ENCODE measurements at regions not wholly inside any gene's neighbourhood (a gene's known extent, or its start where the extent isn't known, plus 50 kb on each side); places are given as distances from the start of the nearest gene placed in this dataset.

DNA sequence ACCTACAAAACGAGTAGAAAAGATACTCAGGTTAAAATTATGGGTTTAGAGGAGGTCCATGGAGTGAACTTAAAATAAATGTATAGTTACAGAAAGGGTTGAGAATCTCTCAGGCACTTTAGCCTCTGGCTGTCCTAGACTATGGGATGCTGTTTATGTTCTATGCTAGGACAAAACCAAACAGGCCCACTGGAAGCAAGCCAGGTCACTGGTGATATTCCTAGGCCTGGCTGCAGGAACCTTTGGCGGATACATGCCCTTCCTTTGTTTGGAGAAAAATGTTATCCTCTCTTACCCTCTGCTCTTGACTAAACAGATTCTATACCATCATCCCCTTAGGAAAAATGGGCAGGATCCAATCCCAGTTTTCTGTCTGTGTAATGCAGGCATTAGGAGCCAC, 90.7 kb upstream of the DUSP10 start:
- no peak for DNase-seq

DNA sequence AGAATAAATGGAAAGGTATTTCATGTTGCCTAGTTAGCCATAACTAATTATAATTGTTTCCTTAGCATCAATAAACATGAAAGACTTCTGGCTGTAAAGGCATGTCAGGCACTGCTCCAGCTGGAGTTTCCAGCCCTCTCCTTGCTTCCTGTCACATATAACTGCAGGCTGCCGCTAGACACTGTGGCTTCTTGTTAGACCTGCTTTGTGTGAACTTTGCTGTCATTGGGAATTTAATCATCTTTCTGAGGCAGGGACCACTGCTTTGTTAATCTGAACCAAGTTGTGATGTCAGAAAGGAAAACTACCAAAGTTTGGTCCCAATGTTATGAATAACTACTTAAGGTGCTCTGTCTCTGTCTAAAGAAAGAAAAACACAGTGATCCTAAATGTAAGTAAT, 90.3 kb upstream of the DUSP10 start:
- no peak for DNase-seq

DNA sequence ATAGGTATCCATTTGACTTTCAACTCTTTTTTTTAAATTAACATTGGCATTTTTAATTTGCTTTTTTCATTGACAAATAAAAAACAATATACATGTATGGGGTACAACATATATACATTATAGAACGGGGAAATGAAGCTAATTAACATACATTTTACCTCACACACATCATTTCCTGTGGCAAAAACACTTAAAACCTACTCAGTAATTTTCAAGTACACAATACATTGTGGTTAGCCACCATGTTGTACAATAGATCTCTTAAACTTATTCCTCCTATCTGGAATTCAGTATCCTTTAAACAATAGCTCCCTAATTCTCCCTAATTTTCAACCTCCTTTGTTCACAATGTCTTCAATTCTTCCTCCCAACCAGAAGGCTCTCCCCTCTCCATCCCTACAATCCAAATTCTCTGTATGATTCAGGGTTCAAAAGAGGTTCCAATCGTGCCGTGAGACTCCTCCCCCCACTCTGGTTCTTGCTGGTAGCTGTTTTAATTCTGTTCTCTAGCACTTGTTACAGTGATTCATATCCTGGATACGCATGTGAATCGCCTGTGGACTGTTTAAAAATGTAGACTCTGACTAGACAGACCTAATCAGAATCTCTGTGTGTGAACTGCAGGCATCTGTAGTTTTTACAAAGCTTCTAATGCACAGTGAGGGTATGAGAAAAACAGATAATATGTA, 87.6 kb upstream of the DUSP10 start:
- DNase-seq = no peak

DNA sequence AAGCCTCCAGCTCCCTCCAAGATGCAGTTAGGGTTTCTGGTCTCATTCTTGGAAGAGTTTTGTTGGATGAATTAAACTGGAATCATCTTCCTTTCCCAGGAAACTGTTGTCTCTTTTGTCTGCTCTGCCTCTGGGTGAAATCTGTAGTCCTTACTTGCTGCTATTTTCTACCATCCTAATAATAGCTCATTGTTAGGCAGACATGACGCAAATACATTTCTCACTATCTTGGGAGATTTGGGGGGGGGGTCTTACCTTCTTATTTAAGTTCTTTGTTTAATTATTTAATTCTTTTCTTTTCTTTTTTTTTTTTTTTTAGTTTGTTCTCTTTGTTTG, 85.4 kb upstream of the DUSP10 start:
- no peak for DNase-seq

DNA sequence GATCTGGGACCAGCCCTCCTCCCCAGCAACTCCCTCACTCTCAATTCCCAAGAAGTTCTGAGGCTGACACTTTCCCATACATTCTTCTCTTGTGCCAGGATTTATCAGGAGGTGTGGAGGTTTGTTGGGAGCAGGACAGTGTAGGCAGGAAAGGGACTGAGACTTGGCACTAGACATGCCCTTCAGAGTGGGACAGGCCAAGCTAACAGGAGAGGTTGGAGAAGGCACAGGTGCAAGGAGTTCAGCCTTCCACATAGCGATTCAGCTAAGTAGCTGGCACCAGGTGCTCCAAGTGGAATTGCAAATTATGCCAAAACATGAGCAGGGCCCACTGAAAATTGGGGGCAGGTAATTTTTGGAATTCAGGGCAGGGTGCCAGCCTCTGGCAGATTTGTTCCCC, 83.0 kb upstream of the DUSP10 start:
- no peak for DNase-seq

DNA sequence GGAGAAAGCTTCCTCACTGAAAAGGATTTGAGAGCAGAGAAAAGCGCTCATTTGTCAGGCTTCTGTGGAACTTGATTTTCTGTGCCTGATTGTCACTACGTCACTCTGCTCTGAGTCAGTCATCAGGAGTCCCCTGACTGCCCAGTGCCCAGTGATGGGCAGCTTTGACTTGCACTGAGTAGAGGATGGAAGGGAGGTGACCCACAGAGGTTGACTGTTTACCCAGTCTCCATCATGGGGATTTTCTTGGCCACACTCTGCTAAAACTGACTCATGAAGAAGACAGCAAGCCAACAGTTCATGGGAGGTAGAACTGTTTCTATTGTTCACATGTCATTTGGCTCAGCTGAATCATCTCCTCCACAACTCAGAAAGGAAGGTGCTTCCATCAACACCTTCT, 82.1 kb upstream of the DUSP10 start:
- no peak for DNase-seq

DNA sequence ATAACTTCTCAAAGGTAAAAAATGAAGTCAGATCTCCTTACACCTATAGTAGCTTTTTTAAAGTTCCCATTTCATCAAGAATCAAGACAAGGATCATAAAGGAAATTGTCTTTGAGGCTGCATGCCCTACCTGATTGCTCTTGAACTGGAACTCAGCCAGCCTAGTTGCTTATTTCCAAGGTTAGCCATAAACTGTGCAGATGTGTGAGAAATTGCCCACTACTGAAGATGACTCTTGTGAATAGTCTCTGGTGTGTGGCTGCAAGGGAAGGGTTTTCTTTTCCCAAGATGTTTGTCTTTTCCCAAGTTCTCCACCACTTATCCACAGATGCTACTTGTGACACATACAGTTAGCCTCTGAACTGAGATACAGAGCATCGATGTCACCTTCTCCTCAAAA, 81.7 kb upstream of the DUSP10 start:
- DNase-seq = no peak

DNA sequence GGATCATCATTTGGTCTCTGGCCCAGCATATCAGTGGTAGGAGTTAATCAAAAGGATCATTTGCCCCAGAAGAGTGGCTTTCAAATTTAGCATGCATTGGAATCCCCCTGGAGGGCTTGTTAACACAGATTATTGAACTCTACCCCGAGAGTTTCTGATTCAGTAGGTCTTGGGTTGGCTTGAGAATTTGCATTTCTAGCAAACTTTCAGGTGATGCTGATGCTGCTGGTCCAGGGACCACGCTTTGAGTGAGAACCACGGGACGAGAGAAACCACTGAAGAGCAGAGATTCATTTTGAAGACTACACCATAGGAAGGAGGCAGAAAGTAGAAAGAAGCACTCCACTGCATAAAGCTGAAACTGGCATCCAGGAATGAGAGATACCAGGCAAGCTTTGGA, 81.3 kb upstream of the DUSP10 start:
- no peak for DNase-seq

DNA sequence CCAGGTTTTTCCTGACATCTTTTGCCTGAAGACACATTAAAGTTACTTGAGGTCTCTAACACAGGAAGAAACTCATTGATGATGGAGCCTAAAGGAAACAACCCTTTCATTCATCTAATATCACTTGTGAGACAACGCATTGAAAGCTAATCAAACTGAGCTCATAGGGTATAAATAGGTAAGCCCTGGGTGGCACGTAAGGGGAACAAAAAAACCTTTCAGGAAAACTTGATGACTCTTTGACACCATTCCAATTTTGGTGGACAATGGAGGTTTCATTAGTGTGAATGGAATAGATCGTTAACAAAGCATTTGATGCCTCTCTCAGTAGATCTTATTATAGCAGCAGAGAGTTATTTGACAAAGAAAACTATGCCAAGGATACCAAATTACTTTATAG, 80.7 kb upstream of the DUSP10 start:
- DNase-seq = no peak

DNA sequence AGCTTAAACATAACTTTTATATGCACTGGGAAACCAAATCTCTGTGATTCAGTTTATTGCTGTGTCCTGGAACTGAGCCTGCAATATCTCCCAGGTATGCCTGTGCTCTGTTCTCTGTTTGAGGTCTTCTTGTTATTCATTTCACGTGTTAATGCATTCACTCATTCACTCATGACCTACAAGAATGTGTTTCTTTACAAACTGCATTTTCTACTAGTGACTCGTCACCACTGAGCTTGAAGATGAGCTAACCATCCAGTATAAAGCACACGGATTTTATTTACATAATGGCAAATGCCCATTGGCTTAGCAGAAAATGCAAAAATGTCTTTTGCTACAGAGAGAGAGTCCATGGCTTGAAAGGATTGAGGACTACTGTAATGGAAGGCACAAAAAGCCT, 75.0 kb upstream of the DUSP10 start:
- no peak for DNase-seq

DNA sequence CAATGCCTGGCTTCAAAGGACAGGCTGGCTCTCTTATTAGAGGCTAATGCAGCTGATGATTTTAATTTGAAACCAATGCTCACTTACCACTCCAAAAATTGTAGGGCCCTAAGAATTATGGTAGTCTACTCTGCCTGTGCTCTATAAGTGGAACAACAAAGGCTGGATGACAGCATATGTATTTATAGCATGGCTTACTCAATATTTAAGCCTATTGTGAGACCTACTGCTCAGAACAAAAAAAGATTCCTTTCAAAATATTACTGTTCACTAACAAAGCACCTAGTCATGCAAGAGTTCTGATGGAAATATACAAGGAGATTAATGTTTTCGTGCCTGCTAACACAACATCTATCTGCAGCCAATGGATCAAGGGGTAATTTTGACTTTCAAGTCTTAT, 73.8 kb upstream of the DUSP10 start:
- no peak for DNase-seq

DNA sequence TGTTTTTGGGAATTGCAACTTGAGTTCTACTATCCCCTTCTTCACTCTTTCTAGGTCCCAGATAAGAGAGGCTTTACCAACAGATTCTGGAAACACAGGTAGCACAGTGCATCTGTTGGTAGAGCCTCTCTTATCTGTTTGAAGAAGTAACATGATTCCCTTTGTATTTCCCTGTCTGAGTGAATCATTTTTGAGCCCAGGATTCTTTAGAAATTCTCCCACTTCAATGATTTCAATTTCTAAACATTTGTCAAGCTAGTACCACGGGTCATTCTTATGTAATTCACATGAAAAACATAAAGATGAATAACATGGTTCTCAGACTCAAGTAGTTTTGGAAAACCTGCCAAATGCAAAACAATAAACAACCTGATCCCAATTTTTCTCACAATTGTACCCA, 72.0 kb upstream of the DUSP10 start:
- DNase-seq = no peak

DNA sequence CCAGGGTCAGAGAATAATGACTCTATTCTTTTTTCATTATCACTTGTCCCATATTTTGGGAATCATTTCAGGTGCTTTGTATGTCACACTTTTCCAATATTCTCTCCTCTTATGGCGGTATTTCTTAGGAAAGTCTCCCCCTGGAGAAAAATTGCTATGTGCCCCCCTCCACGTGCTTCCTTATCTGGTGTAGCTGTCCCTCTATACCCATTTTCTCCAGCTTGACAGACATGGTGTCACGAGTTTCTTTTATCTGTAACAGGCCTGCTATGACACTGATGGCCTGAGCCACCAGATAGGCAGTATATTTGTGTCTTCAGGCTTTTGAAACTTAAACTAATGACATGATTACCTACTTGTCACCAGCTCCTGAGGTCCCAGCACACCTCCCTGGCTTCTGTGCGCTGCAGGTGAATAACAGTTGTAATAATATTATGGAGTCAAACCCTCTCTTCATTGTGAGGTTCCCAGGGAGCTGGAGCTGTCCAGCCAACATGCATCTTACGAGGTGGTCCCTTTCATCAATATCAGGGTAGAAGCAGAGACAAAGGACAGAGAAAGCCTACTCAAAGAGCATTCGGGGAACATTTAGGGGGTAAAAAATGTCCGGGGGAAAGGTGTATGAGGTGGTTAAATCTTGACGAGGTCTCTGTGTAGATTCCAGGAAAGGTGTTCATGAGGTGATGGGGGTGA, 71.2 kb upstream of the DUSP10 start:
- DNase-seq = no peak

DNA sequence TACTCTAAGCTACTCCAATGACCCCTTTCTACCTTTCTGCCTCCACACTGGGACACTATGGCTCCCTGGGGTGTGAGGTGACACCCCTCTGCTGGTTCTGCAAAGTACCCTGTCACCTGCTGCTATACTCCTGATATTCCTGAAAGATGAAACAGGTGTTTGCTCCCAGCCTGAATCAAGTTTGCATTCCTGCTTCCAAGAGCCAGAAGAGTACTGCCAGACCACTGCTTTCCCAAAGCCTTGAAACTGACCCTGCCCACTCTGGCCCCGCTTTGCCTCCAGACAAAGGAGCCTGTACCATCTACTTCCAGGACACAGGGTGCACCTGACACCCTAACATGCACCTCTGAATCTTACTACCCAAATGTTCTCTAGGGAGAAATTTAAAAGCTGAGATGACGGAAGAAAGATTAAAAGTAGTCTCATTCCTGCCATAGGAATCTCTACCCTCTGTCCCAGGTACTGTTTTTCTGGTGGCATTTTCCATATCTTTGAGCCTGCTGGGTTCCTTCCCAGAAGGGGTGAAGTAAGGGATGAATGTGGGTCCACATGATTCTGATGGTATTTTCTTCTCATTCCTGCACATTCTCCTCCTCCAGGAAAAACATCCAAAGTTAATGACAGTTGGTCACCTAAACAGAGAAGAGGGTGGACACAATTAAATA, 70.3 kb upstream of the DUSP10 start:
- DNase-seq = no peak

DNA sequence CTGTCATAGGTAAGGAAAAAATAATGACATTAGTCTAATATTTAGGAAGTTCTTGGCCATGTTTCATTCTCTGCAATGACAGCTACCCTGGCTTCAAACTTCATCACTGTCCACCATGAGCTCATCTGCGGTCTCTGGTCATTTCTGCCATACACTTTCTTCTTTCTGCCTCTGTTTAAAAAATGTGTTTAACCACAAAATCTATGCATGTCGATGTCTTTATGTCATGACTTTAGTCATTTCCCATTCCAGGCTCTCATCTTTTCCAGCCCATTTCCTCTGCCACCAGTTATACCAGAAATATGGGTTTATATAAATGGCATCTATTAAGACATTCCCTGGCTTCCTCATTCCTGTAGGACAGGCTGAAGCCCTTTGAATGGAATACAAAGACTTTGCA, 68.5 kb upstream of the DUSP10 start:
- DNase-seq = no peak

DNA sequence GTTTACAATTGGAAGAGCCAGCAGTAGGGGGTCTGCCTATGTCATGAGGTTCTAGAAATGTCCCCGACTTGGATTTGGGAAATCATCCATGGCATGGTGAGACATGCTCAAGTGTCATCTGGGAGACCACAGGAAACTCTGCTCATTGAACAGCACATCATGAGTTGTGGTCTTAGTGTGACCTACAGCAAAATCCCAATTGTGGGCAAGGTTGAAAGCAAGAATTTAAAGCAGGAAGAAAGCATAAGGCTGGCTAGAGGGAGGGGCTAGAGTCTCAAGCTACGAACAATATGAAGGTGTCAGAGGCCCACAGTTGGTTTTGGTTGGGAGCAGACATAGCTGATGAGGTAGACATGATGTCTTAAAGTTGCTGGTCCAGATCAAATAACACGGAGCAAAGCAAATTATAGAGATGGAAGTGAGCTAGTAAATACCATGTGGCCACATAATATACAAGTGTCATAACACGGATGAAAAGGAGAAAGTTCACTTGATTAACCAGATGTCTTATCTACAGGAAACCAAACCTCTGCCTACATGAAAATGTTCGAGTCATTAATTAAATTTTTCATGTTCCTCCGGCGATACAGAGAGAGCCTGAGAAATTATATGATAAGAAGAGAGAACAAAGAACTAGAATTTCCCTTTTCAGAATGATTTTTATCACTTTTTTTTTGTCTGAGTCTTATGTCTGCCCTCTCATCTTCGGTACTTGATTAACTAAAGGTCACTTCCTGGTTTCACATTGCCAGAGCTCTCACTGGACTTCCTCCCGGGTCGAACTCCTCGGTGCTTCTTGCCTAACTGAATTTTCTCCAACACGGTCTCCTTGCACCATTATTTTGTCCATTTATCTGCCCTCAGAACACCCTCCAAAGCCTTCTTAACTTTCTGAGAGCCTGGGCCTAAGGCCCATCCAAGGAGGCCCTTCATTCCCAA, 67.5 kb upstream of the DUSP10 start:
- no peak for DNase-seq

DNA sequence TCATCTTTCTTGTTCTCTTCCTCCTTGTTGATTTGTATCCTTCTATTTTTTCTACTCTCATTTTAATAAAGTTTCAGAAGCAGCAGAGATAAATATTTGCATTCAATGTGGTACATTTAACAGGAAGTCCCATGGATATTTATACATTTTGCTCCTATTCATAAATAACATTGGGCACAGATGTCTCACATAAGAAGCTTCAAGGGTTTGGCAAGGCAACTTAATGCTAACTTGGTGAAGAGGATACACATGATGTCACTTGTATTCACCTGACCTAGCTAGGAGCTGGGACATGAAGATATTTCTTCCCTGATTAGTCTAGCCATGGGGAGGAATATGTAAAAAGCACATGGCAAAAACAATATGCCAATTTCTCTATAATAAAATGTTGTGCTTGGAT, 65.1 kb upstream of the DUSP10 start:
- no peak for DNase-seq

DNA sequence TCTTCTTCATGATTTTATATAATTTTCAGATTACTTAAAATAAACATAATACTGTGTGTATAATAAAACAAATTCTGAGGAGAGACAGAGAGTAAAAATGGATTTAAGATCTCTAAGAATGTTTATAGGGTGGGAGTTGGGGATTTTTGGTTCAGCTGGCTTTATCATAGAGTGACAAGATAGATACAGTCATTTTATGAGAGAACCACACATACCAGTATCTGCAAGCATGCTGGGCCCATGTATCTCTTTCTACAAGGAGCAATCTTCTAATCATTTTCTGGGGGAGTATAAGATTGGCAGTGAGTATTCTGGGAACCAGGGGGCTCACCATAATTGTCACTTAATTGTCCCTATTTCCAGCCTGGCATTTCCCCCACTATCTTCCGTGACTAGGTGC, 64.3 kb upstream of the DUSP10 start:
- no peak for DNase-seq

DNA sequence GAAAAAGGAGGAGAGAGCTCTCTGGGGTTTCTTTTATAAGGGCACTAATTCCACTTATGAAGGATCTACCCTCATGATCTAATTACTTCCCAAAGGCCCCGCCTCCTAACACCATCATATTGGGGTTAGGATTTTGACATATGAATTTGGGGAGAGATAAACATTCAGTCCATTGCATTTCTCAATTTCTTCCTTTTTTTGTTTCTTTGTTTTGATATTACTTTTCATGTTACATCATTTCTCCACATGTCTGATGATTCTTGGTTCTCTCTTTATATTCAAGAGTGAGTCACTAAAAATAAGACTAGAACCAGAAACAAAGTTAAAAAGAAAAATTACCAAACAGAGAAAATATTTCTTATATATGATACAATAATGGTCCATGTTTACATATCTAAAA, 63.2 kb upstream of the DUSP10 start:
- no peak for DNase-seq

DNA sequence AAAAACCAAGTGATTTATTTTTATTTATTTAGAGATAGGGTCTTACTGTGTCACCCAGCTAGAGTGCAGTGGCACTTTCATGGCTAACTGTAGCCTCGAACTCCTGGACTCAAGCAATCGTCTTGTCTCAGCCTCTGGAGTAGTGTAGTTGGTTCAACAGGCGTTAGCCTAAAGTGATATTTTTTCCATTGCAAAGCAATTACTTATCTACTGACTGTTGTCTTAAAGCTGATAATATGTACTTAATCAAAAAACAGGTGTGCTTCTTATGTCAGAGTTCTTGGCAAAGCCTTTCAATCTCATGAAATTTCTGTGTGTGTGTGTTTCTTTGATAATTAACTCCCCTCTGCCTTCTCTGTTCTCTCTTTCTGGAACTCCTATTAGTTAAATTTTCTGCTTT, 62.4 kb upstream of the DUSP10 start:
- no peak for DNase-seq

DNA sequence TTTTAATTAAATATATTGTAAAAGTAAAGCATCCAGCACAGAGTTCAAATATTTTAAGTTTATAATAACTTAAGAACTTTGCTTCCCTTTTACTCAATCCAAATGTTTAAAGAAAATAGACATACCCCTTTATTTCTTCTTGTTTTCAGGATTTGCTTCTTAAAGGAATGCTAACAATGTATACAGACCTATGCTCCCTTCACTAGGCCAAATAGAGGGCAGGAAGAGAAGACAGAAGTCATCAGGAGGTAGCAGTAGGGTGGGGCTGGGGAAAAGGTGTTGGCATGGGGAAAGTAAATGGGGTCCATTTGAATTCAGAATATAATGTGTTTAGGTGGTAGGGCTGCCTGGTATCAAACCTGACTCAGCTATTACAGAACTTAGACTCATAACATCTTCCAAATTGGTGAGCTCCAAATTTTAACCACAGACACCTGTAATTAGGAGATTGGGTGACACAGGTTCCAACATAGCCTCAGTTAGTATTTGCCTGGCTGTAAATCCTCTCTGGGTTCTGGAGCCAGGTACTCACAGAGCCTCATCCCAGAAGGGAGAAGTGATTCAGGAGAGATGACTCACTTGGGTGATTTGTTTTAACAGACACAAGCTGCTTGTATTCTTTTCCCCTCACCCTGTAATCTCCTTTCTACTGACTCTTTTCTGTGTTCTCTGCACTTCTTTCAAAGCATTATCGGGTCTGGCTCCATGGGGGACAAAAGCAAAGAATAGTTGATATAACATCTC, 60.1 kb upstream of the DUSP10 start:
- DNase-seq = no peak

DNA sequence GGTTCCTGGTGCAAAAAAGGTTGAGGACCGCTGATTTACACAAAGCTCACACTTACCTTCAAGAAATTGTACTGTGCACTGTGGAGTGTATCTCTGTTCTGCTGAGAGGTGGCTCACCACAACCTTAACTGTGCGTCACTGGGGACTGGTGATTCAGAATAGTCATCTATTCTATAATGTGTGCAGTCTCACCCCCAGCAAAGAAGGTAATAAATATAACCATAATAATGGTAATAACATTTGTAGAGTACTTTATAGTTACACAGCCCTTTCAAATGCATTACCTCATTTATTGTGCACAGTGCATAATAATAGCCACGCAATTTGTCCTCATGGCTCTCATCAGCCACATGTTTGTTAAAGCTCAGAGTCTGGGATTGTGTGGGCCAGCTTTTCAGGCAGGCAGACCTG, 59.4 kb upstream of the DUSP10 start:
- no peak for DNase-seq

DNA sequence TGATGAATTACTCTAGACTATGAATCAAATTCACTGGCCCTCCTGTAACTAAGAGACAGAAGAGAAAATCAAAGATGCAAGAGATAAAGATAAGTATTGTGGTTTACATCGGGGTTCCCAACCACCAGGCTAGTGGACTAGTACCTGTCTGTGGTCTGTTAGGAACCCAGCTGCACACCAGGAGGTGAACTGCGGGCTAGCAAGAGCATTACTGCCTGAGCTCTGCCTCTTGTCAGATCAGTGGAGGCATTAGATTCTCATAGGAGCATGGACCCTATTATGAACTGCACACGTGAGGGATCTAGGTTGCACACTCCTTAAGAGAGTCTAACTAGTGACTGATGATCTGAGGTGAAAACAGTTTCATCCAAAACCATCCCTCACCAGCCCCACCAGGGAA, 58.9 kb upstream of the DUSP10 start:
- no peak for DNase-seq
